Calu3 (cell line): ENCODE measurements at regions not wholly inside any gene's neighbourhood (a gene's known extent, or its start where the extent isn't known, plus 50 kb on each side); places are given as distances from the start of the nearest gene placed in this dataset.

Source experiments
- BruUV-seq: library from RNA; stranded (reverse); fragments of 400-500 nt; replicated peaks from 2 replicates; lab custom pipeline; 2021; lab: Mats Ljungman, UMichigan
- CTCF ChIA-PET: fragments of 300-600 bp; sonication (Branson Sonifier 250); formaldehyde crosslinking; loops from one replicate; lab custom pipeline; 2022; ENCODE audit warnings: antibody characterized with exemption; lab: Charles Lee
- DNase-seq: peaks from one replicate; pipeline ENCODE4 v3.0.0; 2022
- H3K27ac Mint-ChIP-seq: one replicate; pipeline ENCODE4 v1.8.0; 2022; ENCODE audit warnings: mixed read lengths; ENCODE audit not compliant: unreplicated experiment
- H3K27me3 Mint-ChIP-seq: one replicate; pipeline ENCODE4 v1.8.0; 2022; ENCODE audit warnings: mixed read lengths; ENCODE audit not compliant: unreplicated experiment
- H3K36me3 Mint-ChIP-seq: one replicate; pipeline ENCODE4 v1.8.0; 2022; ENCODE audit warnings: mild to moderate bottlenecking, moderate library complexity, mixed read lengths; ENCODE audit not compliant: insufficient read depth, unreplicated experiment
- H3K4me1 Mint-ChIP-seq: one replicate; pipeline ENCODE4 v1.8.0; 2022; ENCODE audit warnings: mild to moderate bottlenecking, low read depth, mixed read lengths; ENCODE audit not compliant: unreplicated experiment
- H3K4me3 Mint-ChIP-seq: one replicate; pipeline ENCODE4 v1.8.0; 2022; ENCODE audit warnings: mild to moderate bottlenecking, low read depth, moderate library complexity, mixed read lengths; ENCODE audit not compliant: unreplicated experiment
- H3K9me3 Mint-ChIP-seq: one replicate; pipeline ENCODE4 v1.8.0; 2022; ENCODE audit warnings: low read depth, mixed read lengths; ENCODE audit not compliant: unreplicated experiment
- CTCF ChIP-seq: fragments of 200-600 bp; IDR thresholded peaks from one replicate; pipeline ENCODE4 v1.8.0; 2022; ENCODE audit warnings: antibody characterized with exemption; ENCODE audit not compliant: unreplicated experiment
- intact Hi-C: fragments of 100-400 bp; cut with micrococcal nuclease; formaldehyde crosslinking; loops from one replicate; pipeline ENCODE4 v1.10.0; 2022; ENCODE audit not compliant: unreplicated experiment

GRCh38 chr10:90407851-90408250 lies 450.0 kb downstream of the HTR7 start:
- Mint-ChIP-seq H3K4me3 (no peak overlapping the region), H3K4me1 (no peaks in the 10 kb centered on the region), H3K36me3 (no peaks in the 10 kb centered on the region), H3K9me3 (no peaks in the 10 kb centered on the region), H3K27me3 (no peaks in the 10 kb centered on the region), H3K27ac (no peak overlapping the region)
- CTCF ChIA-PET: no interaction called here
- DNase-seq: no peak
- TF ChIP-seq CTCF: no peak
- BruUV-seq: no TSS peak
- intact Hi-C loops: no loop called here

- DNase-seq: no peak
- CTCF ChIA-PET: no interaction called here
- Mint-ChIP-seq H3K27me3 (no peaks in the 10 kb centered on the region), H3K4me1 (no peaks in the 10 kb centered on the region), H3K4me3 (no peak overlapping the region), H3K27ac (no peak overlapping the region), H3K36me3 (no peaks in the 10 kb centered on the region), H3K9me3 (no peaks in the 10 kb centered on the region)
- intact Hi-C loops: no loop called here
- no TSS peak for BruUV-seq
- TF ChIP-seq CTCF: no peak
These were observed 445.3 kb downstream of the HTR7 start for GRCh38 chr10:90412582-90412981.

- Mint-ChIP-seq H3K4me3 (no peak overlapping the region), H3K27ac (no peak overlapping the region), H3K4me1 (no peaks in the 10 kb centered on the region), H3K9me3 (no peaks in the 10 kb centered on the region), H3K27me3 (no peaks in the 10 kb centered on the region), H3K36me3 (no peaks in the 10 kb centered on the region)
- BruUV-seq: no TSS peak
- CTCF ChIA-PET: no interaction called here
- no peak for TF ChIP-seq CTCF
- DNase-seq: no peak
- intact Hi-C loops: no loop called here
These were observed 444.6 kb downstream of the HTR7 start for GRCh38 chr10:90413196-90413595.

GRCh38 chr10:90414926-90415325 lies 442.9 kb downstream of the HTR7 start:
- Mint-ChIP-seq H3K27me3 (no peaks in the 10 kb centered on the region), H3K4me3 (no peak overlapping the region), H3K4me1 (no peaks in the 10 kb centered on the region), H3K9me3 (no peaks in the 10 kb centered on the region), H3K27ac (no peak overlapping the region), H3K36me3 (no peaks in the 10 kb centered on the region)
- intact Hi-C loops: no loop called here
- DNase-seq: no peak
- no peak for TF ChIP-seq CTCF
- BruUV-seq: no TSS peak
- CTCF ChIA-PET: no interaction called here
